HCT116 (cell line): ENCODE measurements at regions not wholly inside any gene's neighbourhood (a gene's known extent, or its start where the extent isn't known, plus 50 kb on each side); places are given as distances from the start of the nearest gene placed in this dataset.

Experiments used
- ATAC-seq: fragments of 200-7000 bp; cut with Tn5 transposase; 2 replicates; pipeline ENCODE4 v1.9.1; 2020; ENCODE audit warnings: mild to moderate bottlenecking, moderate library complexity
- BruUV-seq: library from RNA; stranded (reverse); fragments of 400-500 nt; replicated peaks from 2 replicates; lab custom pipeline; 2021; lab: Mats Ljungman, UMichigan
- CTCF ChIA-PET: fragments of 300-600 bp; sonication (Branson Sonifier 250); formaldehyde crosslinking; loops from one replicate; lab custom pipeline; 2021; ENCODE audit warnings: antibody characterized with exemption; lab: Charles Lee
- POLR2A ChIA-PET: fragments of 300-600, 350-600 bp; sonication (Branson Sonifier 250); formaldehyde crosslinking; loops from one replicate; lab custom pipeline; 2021; ENCODE audit warnings: antibody characterized with exemption; lab: Charles Lee
- RAD21 ChIA-PET, 2 experiments: fragments of 300-600 bp; sonication (Branson Sonifier 250); formaldehyde crosslinking; loops; one replicate each; lab custom pipeline; 2023; ENCODE audit warnings: low total read pairs in 2 of 2; ENCODE audit not compliant: uncharacterized antibody in 2 of 2, unreplicated experiment in 2 of 2, low non-redundant PET in 1 of 2; lab: Charles Lee
- DNase-seq: peaks from one replicate; pipeline ENCODE4 v3.0.0-alpha.2; 2010; ENCODE audit warnings: low read depth, low spot score
- H2AFZ ChIP-seq: fragments of 200-600 bp; shearing (Covaris generic), sonication (generic); 2 replicates; pipeline ENCODE4 v1.6.1; 2017; ENCODE audit warnings: low read depth, mixed run types, mixed read lengths, antibody characterized with exemption, low read length; ENCODE audit not compliant: poor library complexity, severe bottlenecking
- H3K27ac ChIP-seq: 2 replicates; pipeline ENCODE4 v1.5.1; 2012; ENCODE audit warnings: low read depth, low read length
- H3K27me3 ChIP-seq: fragments of 200-600 bp; sonication (generic); 2 replicates; pipeline ENCODE4 v1.6.1; 2016; ENCODE audit warnings: mixed run types, low read length, mixed read lengths; ENCODE audit not compliant: insufficient read depth
- H3K36me3 ChIP-seq, 2 experiments: fragments of 200-500 bp in 1 of 2; fragments of 200-600 bp in 1 of 2; sonication (Bioruptor generic) in 1 of 2; sonication (generic) in 1 of 2; 2 replicates each; pipeline versions ENCODE4 v1.5.1 to v1.6.1; 2014 to 2016; ENCODE audit warnings: low read length in 2 of 2, inconsistent platforms in 1 of 2, mixed read lengths in 1 of 2, mixed run types in 1 of 2; ENCODE audit not compliant: insufficient read depth in 2 of 2, control insufficient read depth in 1 of 2
- H3K4me1 ChIP-seq, 2 experiments: fragments of 200-600 bp in 1 of 2; sonication (generic) in 1 of 2; 2 replicates each; pipeline versions ENCODE4 v1.5.1 to v1.6.1; 2012 to 2017; ENCODE audit warnings: low read length in 2 of 2, inconsistent platforms in 1 of 2, mild to moderate bottlenecking in 1 of 2, mixed read lengths in 1 of 2, mixed run types in 1 of 2, moderate library complexity in 1 of 2; ENCODE audit not compliant: insufficient read depth in 2 of 2, control insufficient read depth in 1 of 2
- H3K4me2 ChIP-seq: fragments of 200-600 bp; sonication (generic); 2 replicates; pipeline ENCODE4 v1.6.1; 2017; ENCODE audit warnings: mixed run types, low read length, mixed read lengths
- H3K4me3 ChIP-seq, 2 experiments: fragments of 200-600 bp in 1 of 2; sonication (generic) in 1 of 2; replicated peaks in 1 of 2; 2 replicates each; pipeline ENCODE4 v1.5.1; 2011 to 2016; ENCODE audit warnings: low read length in 2 of 2, control low read depth in 1 of 2, low read depth in 1 of 2, mild to moderate bottlenecking in 1 of 2, mixed read lengths in 1 of 2, mixed run types in 1 of 2
- H3K79me2 ChIP-seq: fragments of 200-600 bp; sonication (generic); 2 replicates; pipeline ENCODE4 v1.6.1; 2017; ENCODE audit warnings: mild to moderate bottlenecking, mixed run types, low read length, moderate library complexity, mixed read lengths; ENCODE audit not compliant: insufficient read depth
- H3K9ac ChIP-seq: fragments of 200-600 bp; sonication (generic); 2 replicates; pipeline ENCODE4 v1.6.1; 2016; ENCODE audit warnings: low read length, mixed read lengths
- H3K9me2 ChIP-seq: fragments of 200-600 bp; sonication (generic), shearing (Covaris generic); 2 replicates; pipeline ENCODE4 v1.6.1; 2017; ENCODE audit warnings: mixed run types, mild to moderate bottlenecking, moderate library complexity; ENCODE audit not compliant: insufficient read depth
- H3K9me3 ChIP-seq, 2 experiments: fragments of 200-500 bp in 1 of 2; fragments of 200-600 bp in 1 of 2; sonication (Bioruptor generic) in 1 of 2; sonication (generic) in 1 of 2; 2 replicates each; pipeline ENCODE4 v1.6.1; 2014 to 2017; ENCODE audit warnings: low read length in 2 of 2, mixed read lengths in 2 of 2, inconsistent platforms in 1 of 2, low read depth in 1 of 2, mild to moderate bottlenecking in 1 of 2, mixed run types in 1 of 2, moderate library complexity in 1 of 2; ENCODE audit not compliant: control insufficient read depth in 1 of 2, insufficient read depth in 1 of 2
- H4K20me1 ChIP-seq: fragments of 200-600 bp; sonication (generic), shearing (Covaris generic); 2 replicates; pipeline ENCODE4 v1.6.1; 2017; ENCODE audit warnings: mixed run types, mild to moderate bottlenecking, moderate library complexity; ENCODE audit not compliant: insufficient read depth
- CBX3 ChIP-seq: IDR thresholded peaks from 2 replicates; pipeline ENCODE4 v1.6.1; 2012; ENCODE audit warnings: low read depth
- EGR1 ChIP-seq: IDR thresholded peaks from 2 replicates; pipeline ENCODE4 v1.6.1; 2012; ENCODE audit warnings: low read depth
- ELF1 ChIP-seq: IDR thresholded peaks from 2 replicates; pipeline ENCODE4 v1.6.1; 2012; ENCODE audit warnings: low read depth, borderline replicate concordance
- EZH2 ChIP-seq: fragments of 200-600 bp; sonication (generic); IDR thresholded peaks from 2 replicates; pipeline ENCODE4 v1.6.1; 2017; ENCODE audit warnings: antibody characterized with exemption, mixed run types
- POLR2AphosphoS5 ChIP-seq: IDR thresholded peaks from 2 replicates; pipeline ENCODE4 v1.6.1; 2011; ENCODE audit warnings: mild to moderate bottlenecking, low read depth, low read length, moderate library complexity
- SP1 ChIP-seq: IDR thresholded peaks from 2 replicates; pipeline ENCODE4 v1.6.1; 2012; ENCODE audit warnings: low read depth
- TCF7L2 ChIP-seq: IDR thresholded peaks from 2 replicates; pipeline ENCODE4 v1.7.0; 2011; ENCODE audit warnings: borderline replicate concordance, inconsistent platforms; ENCODE audit not compliant: insufficient read depth, insufficient read length; ENCODE audit errors: extremely low read depth
- YY1 ChIP-seq: IDR thresholded peaks from 2 replicates; pipeline ENCODE4 v1.6.1; 2011; ENCODE audit warnings: low read length, low read depth, moderate library complexity, mild to moderate bottlenecking; ENCODE audit not compliant: insufficient replicate concordance; ENCODE audit errors: extremely low read depth
- ZFX ChIP-seq: fragments of 450-650 bp; IDR thresholded peaks from 2 replicates; pipeline ENCODE4 v1.6.1; 2017
- ZNF274 ChIP-seq: fragments of 200-500 bp; sonication (Bioruptor generic); IDR thresholded peaks from 2 replicates; pipeline ENCODE4 v1.6.1; 2014; ENCODE audit warnings: mild to moderate bottlenecking, low read depth, low read length, inconsistent platforms
- intact Hi-C: fragments of 100-400 bp; cut with micrococcal nuclease; formaldehyde crosslinking; loops from 2 replicates; pipeline ENCODE4 v1.10.0; 2022
- TF ChIP-seq, protein P1 (sequence below): IDR thresholded peaks from 2 replicates; pipeline ENCODE4 v1.6.1; 2012
- TF ChIP-seq, protein P2 (sequence below): IDR thresholded peaks from 2 replicates; pipeline ENCODE4 v1.6.1; 2011; ENCODE audit warnings: mild to moderate bottlenecking, low read length, moderate library complexity; ENCODE audit not compliant: insufficient replicate concordance; ENCODE audit errors: extremely low read depth
- TF ChIP-seq, protein P3 (sequence below): IDR thresholded peaks from 2 replicates; pipeline ENCODE4 v1.6.1; 2012

DNA sequence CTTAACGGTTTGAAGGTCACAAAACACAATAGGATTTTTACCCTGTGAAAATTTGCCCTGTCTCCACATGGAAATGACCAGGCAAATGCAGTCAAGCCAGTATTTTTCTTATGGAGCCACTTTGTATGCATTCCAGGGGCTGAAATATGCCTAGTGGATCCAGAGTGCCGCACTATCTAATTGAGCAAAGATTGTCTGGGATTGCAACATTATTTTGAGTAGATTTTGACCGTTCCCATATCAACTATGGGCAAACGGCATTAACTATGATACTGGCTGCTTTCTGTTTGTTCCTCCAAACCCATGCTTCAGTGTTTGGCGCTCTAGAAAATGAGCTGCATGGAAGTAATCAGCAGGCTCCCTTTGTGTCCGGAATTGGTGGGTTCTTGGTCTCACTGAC is 223.0 kb downstream of the BTG1 start:
- no peak overlapping the region for H3K4me2 ChIP-seq
- H4K20me1 ChIP-seq: no peaks in the 10 kb centered on the region
- no peak overlapping the region for H2AFZ ChIP-seq
- CTCF ChIA-PET: no interaction called here
- RAD21 ChIA-PET: no interaction called here
- intact Hi-C loops: no loop called here
- no peaks in the 10 kb centered on the region for H3K79me2 ChIP-seq
- H3K27ac ChIP-seq: no peak overlapping the region
- DNase-seq: no peak
- POLR2A ChIA-PET: no interaction called here
- H3K4me3 ChIP-seq: no peak overlapping the region
- H3K9ac ChIP-seq: no peak overlapping the region
- peaks cover 0 to 7% of the 10 kb centered on the region in 2 experiments; a peak in 3 of 4 replicates for H3K4me1 ChIP-seq
- no peaks in the 10 kb centered on the region for H3K36me3 ChIP-seq
- no TSS peak for BruUV-seq
- TF ChIP-seq TCF7L2 (no peak), ZFX (no peak), POLR2AphosphoS5 (no peak), EZH2 (no peak), EGR1 (no peak), ELF1 (no peak), YY1 (no peak), SP1 (no peak), ZNF274 (no peak), CBX3 (no peak)
- TF ChIP-seq, protein P1, sequence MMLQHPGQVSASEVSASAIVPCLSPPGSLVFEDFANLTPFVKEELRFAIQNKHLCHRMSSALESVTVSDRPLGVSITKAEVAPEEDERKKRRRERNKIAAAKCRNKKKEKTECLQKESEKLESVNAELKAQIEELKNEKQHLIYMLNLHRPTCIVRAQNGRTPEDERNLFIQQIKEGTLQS: no peak
- TF ChIP-seq, protein P2, sequence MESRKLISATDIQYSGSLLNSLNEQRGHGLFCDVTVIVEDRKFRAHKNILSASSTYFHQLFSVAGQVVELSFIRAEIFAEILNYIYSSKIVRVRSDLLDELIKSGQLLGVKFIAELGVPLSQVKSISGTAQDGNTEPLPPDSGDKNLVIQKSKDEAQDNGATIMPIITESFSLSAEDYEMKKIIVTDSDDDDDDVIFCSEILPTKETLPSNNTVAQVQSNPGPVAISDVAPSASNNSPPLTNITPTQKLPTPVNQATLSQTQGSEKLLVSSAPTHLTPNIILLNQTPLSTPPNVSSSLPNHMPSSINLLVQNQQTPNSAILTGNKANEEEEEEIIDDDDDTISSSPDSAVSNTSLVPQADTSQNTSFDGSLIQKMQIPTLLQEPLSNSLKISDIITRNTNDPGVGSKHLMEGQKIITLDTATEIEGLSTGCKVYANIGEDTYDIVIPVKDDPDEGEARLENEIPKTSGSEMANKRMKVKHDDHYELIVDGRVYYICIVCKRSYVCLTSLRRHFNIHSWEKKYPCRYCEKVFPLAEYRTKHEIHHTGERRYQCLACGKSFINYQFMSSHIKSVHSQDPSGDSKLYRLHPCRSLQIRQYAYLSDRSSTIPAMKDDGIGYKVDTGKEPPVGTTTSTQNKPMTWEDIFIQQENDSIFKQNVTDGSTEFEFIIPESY: no peak
- TF ChIP-seq, protein P3, sequence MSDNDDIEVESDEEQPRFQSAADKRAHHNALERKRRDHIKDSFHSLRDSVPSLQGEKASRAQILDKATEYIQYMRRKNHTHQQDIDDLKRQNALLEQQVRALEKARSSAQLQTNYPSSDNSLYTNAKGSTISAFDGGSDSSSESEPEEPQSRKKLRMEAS: no peak
- TF ChIP-seq, all 23 proteins: peak for 0
- Histone ChIP-seq H3K9me2 (no peaks in the 10 kb centered on the region), H3K27me3 (no peaks in the 10 kb centered on the region), H3K9me3 (no peaks in the 10 kb centered on the region)
- no peak for ATAC-seq
